HepG2 (cell line): ENCODE measurements at regions not wholly inside any gene's neighbourhood (a gene's known extent, or its start where the extent isn't known, plus 50 kb on each side); places are given as distances from the start of the nearest gene placed in this dataset.

Experiments used
- ELF1 ChIP-seq: sonication (generic); formaldehyde crosslinking; IDR thresholded peaks from 2 replicates; pipeline ENCODE4 v1.4.0; 2020; ENCODE audit warnings: missing genetic modification reagents
- HDAC6 ChIP-seq: fragments of 200-600 bp; sonication (generic); IDR thresholded peaks from 2 replicates; pipeline ENCODE4 v1.7.0; 2017; ENCODE audit warnings: mild to moderate bottlenecking, antibody characterized with exemption, low read length, low read depth
- ZNF232 ChIP-seq: sonication (generic); formaldehyde crosslinking; IDR thresholded peaks from 2 replicates; pipeline ENCODE4 v1.4.0; 2020; ENCODE audit warnings: missing genetic modification reagents, borderline replicate concordance
- ZNF512 ChIP-seq: sonication (generic); formaldehyde crosslinking; IDR thresholded peaks from 2 replicates; pipeline ENCODE4 v1.4.0; 2020; ENCODE audit warnings: mild to moderate bottlenecking, missing genetic modification reagents
- ZNF713 ChIP-seq: sonication (generic); formaldehyde crosslinking; IDR thresholded peaks from 2 replicates; pipeline ENCODE4 v1.4.0; 2020; ENCODE audit warnings: mild to moderate bottlenecking, missing genetic modification reagents
- TF ChIP-seq, protein P1 (sequence below): sonication (generic); formaldehyde crosslinking; IDR thresholded peaks from one replicate; pipeline ENCODE4 v1.5.1; 2020; ENCODE audit warnings: mild to moderate bottlenecking, missing genetic modification reagents; ENCODE audit errors: not compliant biosample characterization

DNA sequence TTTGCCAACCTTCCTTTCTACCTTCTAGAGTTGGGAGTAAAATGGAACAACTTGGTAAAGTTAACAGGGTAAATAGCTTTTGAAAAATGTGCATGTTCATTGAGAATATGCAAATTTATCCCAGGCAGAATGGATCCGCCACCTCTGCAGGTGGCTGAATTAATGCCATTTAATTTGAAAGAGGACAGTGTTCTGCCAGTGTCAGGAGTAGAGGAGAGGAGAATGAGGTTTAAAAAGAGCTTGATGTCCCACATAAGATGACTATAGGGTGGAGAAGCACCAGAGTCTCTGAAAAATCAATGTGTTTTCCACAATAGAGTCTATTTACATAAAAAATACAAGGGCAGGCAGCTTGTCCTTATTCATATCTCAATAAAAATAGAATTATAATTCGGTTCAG, 1804.3 kb upstream of the PCDH10 start:
- TF ChIP-seq HDAC6 (no peak), ZNF512 (CRISPR knock-in tag) (no peak), ELF1 (CRISPR knock-in tag) (no peak), ZNF713 (CRISPR knock-in tag) (no peak), ZNF232 (no peak)
- TF ChIP-seq, protein P1, sequence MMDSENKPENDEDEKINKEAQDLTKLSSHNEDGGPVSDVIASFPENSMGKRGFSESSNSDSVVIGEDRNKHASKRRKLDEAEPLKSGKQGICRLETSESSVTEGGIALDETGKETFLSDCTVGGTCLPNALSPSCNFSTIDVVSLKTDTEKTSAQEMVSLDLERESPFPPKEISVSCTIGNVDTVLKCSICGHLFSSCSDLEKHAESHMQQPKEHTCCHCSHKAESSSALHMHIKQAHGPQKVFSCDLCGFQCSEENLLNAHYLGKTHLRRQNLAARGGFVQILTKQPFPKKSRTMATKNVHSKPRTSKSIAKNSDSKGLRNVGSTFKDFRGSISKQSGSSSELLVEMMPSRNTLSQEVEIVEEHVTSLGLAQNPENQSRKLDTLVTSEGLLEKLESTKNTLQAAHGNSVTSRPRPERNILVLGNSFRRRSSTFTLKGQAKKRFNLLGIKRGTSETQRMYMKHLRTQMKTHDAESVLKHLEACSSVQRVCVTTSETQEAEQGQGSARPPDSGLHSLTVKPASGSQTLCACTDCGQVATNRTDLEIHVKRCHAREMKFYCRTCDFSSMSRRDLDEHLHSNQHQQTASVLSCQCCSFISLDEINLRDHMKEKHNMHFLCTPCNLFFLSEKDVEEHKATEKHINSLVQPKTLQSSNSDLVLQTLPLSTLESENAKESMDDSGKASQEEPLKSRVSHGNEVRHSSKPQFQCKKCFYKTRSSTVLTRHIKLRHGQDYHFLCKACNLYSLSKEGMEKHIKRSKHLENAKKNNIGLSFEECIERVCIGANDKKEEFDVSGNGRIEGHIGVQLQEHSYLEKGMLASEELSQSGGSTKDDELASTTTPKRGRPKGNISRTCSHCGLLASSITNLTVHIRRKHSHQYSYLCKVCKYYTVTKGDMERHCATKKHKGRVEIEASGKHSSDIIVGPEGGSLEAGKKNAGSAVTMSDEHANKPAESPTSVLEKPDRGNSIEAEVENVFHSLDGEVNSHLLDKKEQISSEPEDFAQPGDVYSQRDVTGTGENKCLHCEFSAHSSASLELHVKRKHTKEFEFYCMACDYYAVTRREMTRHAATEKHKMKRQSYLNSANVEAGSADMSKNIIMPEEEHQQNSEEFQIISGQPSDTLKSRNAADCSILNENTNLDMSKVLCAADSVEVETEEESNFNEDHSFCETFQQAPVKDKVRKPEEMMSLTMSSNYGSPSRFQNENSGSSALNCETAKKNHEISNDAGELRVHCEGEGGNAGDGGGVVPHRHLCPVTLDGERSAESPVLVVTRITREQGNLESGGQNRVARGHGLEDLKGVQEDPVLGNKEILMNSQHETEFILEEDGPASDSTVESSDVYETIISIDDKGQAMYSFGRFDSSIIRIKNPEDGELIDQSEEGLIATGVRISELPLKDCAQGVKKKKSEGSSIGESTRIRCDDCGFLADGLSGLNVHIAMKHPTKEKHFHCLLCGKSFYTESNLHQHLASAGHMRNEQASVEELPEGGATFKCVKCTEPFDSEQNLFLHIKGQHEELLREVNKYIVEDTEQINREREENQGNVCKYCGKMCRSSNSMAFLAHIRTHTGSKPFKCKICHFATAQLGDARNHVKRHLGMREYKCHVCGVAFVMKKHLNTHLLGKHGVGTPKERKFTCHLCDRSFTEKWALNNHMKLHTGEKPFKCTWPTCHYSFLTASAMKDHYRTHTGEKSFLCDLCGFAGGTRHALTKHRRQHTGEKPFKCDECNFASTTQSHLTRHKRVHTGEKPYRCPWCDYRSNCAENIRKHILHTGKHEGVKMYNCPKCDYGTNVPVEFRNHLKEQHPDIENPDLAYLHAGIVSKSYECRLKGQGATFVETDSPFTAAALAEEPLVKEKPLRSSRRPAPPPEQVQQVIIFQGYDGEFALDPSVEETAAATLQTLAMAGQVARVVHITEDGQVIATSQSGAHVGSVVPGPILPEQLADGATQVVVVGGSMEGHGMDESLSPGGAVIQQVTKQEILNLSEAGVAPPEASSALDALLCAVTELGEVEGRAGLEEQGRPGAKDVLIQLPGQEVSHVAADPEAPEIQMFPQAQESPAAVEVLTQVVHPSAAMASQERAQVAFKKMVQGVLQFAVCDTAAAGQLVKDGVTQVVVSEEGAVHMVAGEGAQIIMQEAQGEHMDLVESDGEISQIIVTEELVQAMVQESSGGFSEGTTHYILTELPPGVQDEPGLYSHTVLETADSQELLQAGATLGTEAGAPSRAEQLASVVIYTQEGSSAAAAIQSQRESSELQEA (CRISPR knock-in tag): no peak
